Endothelial cell of umbilical vein (primary cell): ENCODE measurements at regions not wholly inside any gene's neighbourhood (a gene's known extent, or its start where the extent isn't known, plus 50 kb on each side); places are given as distances from the start of the nearest gene placed in this dataset.

Experiments used
- BruUV-seq: library from RNA; stranded (reverse); fragments of 400-500 nt; replicated peaks from 2 replicates; lab custom pipeline; 2021; lab: Mats Ljungman, UMichigan
- CTCF ChIA-PET: fragments of 300-600, 350-600 bp; sonication (Branson Sonifier 250); formaldehyde crosslinking; loops from one replicate; lab custom pipeline; 2021; ENCODE audit warnings: antibody characterized with exemption, inconsistent platforms; lab: Charles Lee
- POLR2A ChIA-PET: fragments of 300-600, 350-600 bp; sonication (Branson Sonifier 250); formaldehyde crosslinking; loops from one replicate; lab custom pipeline; 2021; ENCODE audit warnings: antibody characterized with exemption, inconsistent platforms; lab: Charles Lee
- DNase-seq: peaks from one replicate; pipeline ENCODE4 v3.0.0-alpha.2; 2011; ENCODE audit warnings: low read depth, low spot score
- FAIRE-seq: peaks from 2 replicates; lab custom pipeline; 2011; peaks lifted over from hg19 to GRCh38; lab: Jason Lieb, UNC
- H2AFZ ChIP-seq: 2 replicates; pipeline ENCODE4 v1.6.0; 2012; ENCODE audit warnings: low read depth, low read length, control low read depth, inconsistent platforms
- H3K27ac ChIP-seq: 2 replicates; pipeline ENCODE4 v1.5.1; 2011; ENCODE audit warnings: low read depth, mild to moderate bottlenecking, control low read depth, low read length, moderate library complexity; ENCODE audit not compliant: insufficient read depth
- H3K27me3 ChIP-seq, 2 experiments: 2 replicates each; pipeline versions ENCODE4 v1.6.0 to v1.6.1; 2011; ENCODE audit warnings: low read length in 2 of 2, mixed read lengths in 1 of 2; ENCODE audit not compliant: control insufficient read depth in 2 of 2, insufficient read depth in 2 of 2
- H3K36me3 ChIP-seq, 2 experiments: 2 replicates in 1 of 2; 3 replicates in 1 of 2; pipeline ENCODE4 v1.5.1; 2011; ENCODE audit warnings: low read length in 2 of 2, mild to moderate bottlenecking in 1 of 2, moderate library complexity in 1 of 2; ENCODE audit not compliant: control insufficient read depth in 2 of 2, insufficient read depth in 2 of 2; ENCODE audit errors: extremely low read depth in 1 of 2
- H3K4me1 ChIP-seq: 3 replicates; pipeline ENCODE4 v1.5.1; 2011; ENCODE audit warnings: mild to moderate bottlenecking, low read length; ENCODE audit not compliant: control insufficient read depth, insufficient read depth; ENCODE audit errors: extremely low read depth
- H3K4me2 ChIP-seq: 2 replicates; pipeline ENCODE4 v1.6.1; 2011; ENCODE audit warnings: low read length, control low read depth, mixed read lengths; ENCODE audit not compliant: insufficient read depth
- H3K4me3 ChIP-seq, 3 experiments: fragments of 200-600 bp in 1 of 3; sonication (generic), shearing (Covaris generic) in 1 of 3; replicated peaks in 1 of 3; 2 replicates each; pipeline ENCODE4 v1.5.1; 2011 to 2016; ENCODE audit warnings: control low read depth in 3 of 3, low read length in 3 of 3, mild to moderate bottlenecking in 2 of 3, inconsistent platforms in 1 of 3, low read depth in 1 of 3, moderate library complexity in 1 of 3; ENCODE audit not compliant: insufficient read depth in 1 of 3
- H3K79me2 ChIP-seq: 2 replicates; pipeline ENCODE4 v1.6.0; 2012; ENCODE audit warnings: low read length, inconsistent platforms; ENCODE audit not compliant: control insufficient read depth, insufficient read depth
- H3K9ac ChIP-seq: replicated peaks from 2 replicates; pipeline ENCODE3; 2011; ENCODE audit warnings: low read length, control low read depth; ENCODE audit not compliant: insufficient read depth; ENCODE audit errors: extremely low read depth
- H3K9me1 ChIP-seq: replicated peaks from 3 replicates; pipeline ENCODE4 v1.6.0; 2011; ENCODE audit warnings: mild to moderate bottlenecking, low read length; ENCODE audit not compliant: control insufficient read depth, insufficient read depth; ENCODE audit errors: extremely low read depth
- H3K9me3 ChIP-seq: replicated peaks from 2 replicates; pipeline ENCODE4 v1.5.1; 2012; ENCODE audit warnings: low read length, inconsistent platforms; ENCODE audit not compliant: control insufficient read depth, insufficient read depth
- H4K20me1 ChIP-seq: replicated peaks from 2 replicates; pipeline ENCODE3; 2011; ENCODE audit warnings: mild to moderate bottlenecking, low read length; ENCODE audit not compliant: control insufficient read depth, insufficient read depth; ENCODE audit errors: extremely low read depth
- CTCF ChIP-seq, 2 donors: IDR thresholded peaks; 1 replicate in 1 of 2; 2 replicates in 1 of 2; pipeline ENCODE4 v1.5.1; 2011; ENCODE audit warnings: low read length in 2 of 2, mild to moderate bottlenecking in 2 of 2, moderate library complexity in 2 of 2, control low read depth in 1 of 2, inconsistent platforms in 1 of 2, low read depth in 1 of 2; ENCODE audit not compliant: insufficient read depth in 1 of 2; ENCODE audit errors: extremely low read depth in 1 of 2
- EZH2 ChIP-seq: IDR thresholded peaks from 2 replicates; pipeline ENCODE4 v1.6.1; 2012; ENCODE audit warnings: borderline replicate concordance, low read depth, mild to moderate bottlenecking, moderate library complexity, low read length, inconsistent platforms; ENCODE audit not compliant: severe bottlenecking
- FOS ChIP-seq: IDR thresholded peaks from 2 replicates; pipeline ENCODE4 v1.6.1; 2011; ENCODE audit warnings: mild to moderate bottlenecking, low read length, moderate library complexity, borderline replicate concordance; ENCODE audit not compliant: insufficient read depth
- GATA2 ChIP-seq: IDR thresholded peaks from 2 replicates; pipeline ENCODE4 v1.7.0; 2011; ENCODE audit warnings: low read depth, mild to moderate bottlenecking, moderate library complexity, mixed read lengths, low read length; ENCODE audit not compliant: insufficient read length, insufficient read depth
- JUN ChIP-seq: IDR thresholded peaks from 2 replicates; pipeline ENCODE4 v1.6.1; 2011; ENCODE audit warnings: borderline replicate concordance, low read depth; ENCODE audit not compliant: insufficient read length, insufficient read depth
- MYC ChIP-seq: IDR thresholded peaks from one replicate; pipeline ENCODE4 v1.6.1; 2011; ENCODE audit warnings: mild to moderate bottlenecking, low read depth, low read length
- POLR2A ChIP-seq: IDR thresholded peaks from 2 replicates; pipeline ENCODE4 v1.6.1; 2012; ENCODE audit warnings: low read depth, mild to moderate bottlenecking, control low read depth, low read length
- POLR2AphosphoS5 ChIP-seq: IDR thresholded peaks from 2 replicates; pipeline ENCODE4 v1.6.1; 2012; ENCODE audit warnings: low read depth, mild to moderate bottlenecking, control low read depth, low read length, moderate library complexity; ENCODE audit not compliant: insufficient read depth
- dilution Hi-C: fragments of 300-500 bp; cut with MboI; formaldehyde crosslinking; loops from one replicate; pipeline ENCODE4 v1.15.0; 2019; ENCODE audit warnings: low sequenced_read_pairs; ENCODE audit not compliant: extremely low pct_ligation_motif_present
- intact Hi-C: fragments of 100-400 bp; cut with micrococcal nuclease; formaldehyde crosslinking; loops from one replicate; pipeline ENCODE4 v1.10.0; 2022
- TF ChIP-seq, protein P1 (sequence below): IDR thresholded peaks from 2 replicates; pipeline ENCODE4 v1.6.1; 2011; ENCODE audit not compliant: insufficient read depth, insufficient read length

GRCh38 chr15:26084771-26085170 lies 221.6 kb upstream of the ATP10A start:
- peaks cover 2% of the 10 kb centered on the region for H3K4me1 ChIP-seq
- no peaks in the 10 kb centered on the region for H4K20me1 ChIP-seq
- H3K27ac ChIP-seq: no peak overlapping the region
- intact Hi-C loops: loop anchor here (10.0 kb wide), 1 partner anchor 540 kb away; no protein-coding TSS in a partner anchor
- DNase-seq (no peak), FAIRE-seq (no peak)
- ChIA-PET POLR2A (no interaction called here), CTCF (no interaction called here)
- no peaks in the 10 kb centered on the region for H3K79me2 ChIP-seq
- H3K4me2 ChIP-seq: no peak overlapping the region
- no peaks in the 10 kb centered on the region for H3K36me3 ChIP-seq
- dilution Hi-C loops: no loop called here
- H3K27me3 ChIP-seq: no peaks in the 10 kb centered on the region
- H3K9me3 ChIP-seq: no peaks in the 10 kb centered on the region
- TF ChIP-seq GATA2: no peak
- no peak for TF ChIP-seq EZH2
- no peak for TF ChIP-seq POLR2AphosphoS5
- no peak for TF ChIP-seq FOS
- no peak for TF ChIP-seq POLR2A
- TF ChIP-seq CTCF (IDR thresholded peaks at IDR 0.05; ENCODE audit: extremely low read depth in 1 of 2, insufficient read depth in 1 of 2, low read depth in 1 of 2, low read length in 2 of 2): no peak
- TF ChIP-seq, protein P1, sequence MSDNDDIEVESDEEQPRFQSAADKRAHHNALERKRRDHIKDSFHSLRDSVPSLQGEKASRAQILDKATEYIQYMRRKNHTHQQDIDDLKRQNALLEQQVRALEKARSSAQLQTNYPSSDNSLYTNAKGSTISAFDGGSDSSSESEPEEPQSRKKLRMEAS: no peak
- TF ChIP-seq JUN: no peak
- TF ChIP-seq MYC: no peak
- H3K9ac ChIP-seq: no peak overlapping the region
- no peak overlapping the region for H3K4me3 ChIP-seq
- no peaks in the 10 kb centered on the region for H3K9me1 ChIP-seq
- no peak overlapping the region for H2AFZ ChIP-seq
- no TSS peak for BruUV-seq
